Left ventricle myocardium inferior (tissue), 1 donor: ENCODE measurements at regions not wholly inside any gene's neighbourhood (a gene's known extent, or its start where the extent isn't known, plus 50 kb on each side); places are given as distances from the start of the nearest gene placed in this dataset.

Experiments
- DNase-seq: peaks from one replicate; pipeline ENCODE4 v3.0.0-alpha.2; 2020
- H3K27ac ChIP-seq: fragments of 200-600 bp; replicated peaks from 2 replicates; pipeline ENCODE4 v1.8.0; 2021
- H3K27me3 ChIP-seq: fragments of 200-600 bp; 2 replicates; pipeline ENCODE4 v1.8.0; 2021; ENCODE audit warnings: low read depth
- H3K36me3 ChIP-seq: fragments of 200-600 bp; 2 replicates; pipeline ENCODE4 v1.8.0; 2021
- H3K4me1 ChIP-seq: fragments of 200-600 bp; 2 replicates; pipeline ENCODE4 v1.8.0; 2021
- H3K4me3 ChIP-seq: fragments of 200-600 bp; 2 replicates; pipeline ENCODE4 v1.8.0; 2021; ENCODE audit warnings: mild to moderate bottlenecking, moderate library complexity
- H3K9me3 ChIP-seq: fragments of 200-600 bp; replicated peaks from 2 replicates; pipeline ENCODE4 v1.8.0; 2021
- CTCF ChIP-seq: fragments of 200-600 bp; IDR thresholded peaks from 2 replicates; pipeline ENCODE4 v1.8.0; 2021; ENCODE audit warnings: antibody characterized with exemption, mild to moderate bottlenecking, borderline replicate concordance
- intact Hi-C: fragments of 100-400 bp; cut with micrococcal nuclease; formaldehyde crosslinking; loops from one replicate; pipeline ENCODE4 v1.11.0; 2022
- donor health status: DM: no; HTN: yes; CAD: no; lungs with severe emphysema.

GRCh38 chr3:152174876-152175527, 93.7 kb upstream of the MBNL1 start:
- H3K27ac ChIP-seq = no peak overlapping the region
- no peak overlapping the region for H3K4me3 ChIP-seq
- no peak for TF ChIP-seq CTCF
- H3K36me3 ChIP-seq = no peaks in the 10 kb centered on the region
- intact Hi-C loops = no loop called here
- H3K4me1 ChIP-seq = no peaks in the 10 kb centered on the region
- DNase-seq = no peak
- no peaks in the 10 kb centered on the region for H3K9me3 ChIP-seq
- no peaks in the 10 kb centered on the region for H3K27me3 ChIP-seq

GRCh38 chr3:152175528-152175889, 93.2 kb upstream of the MBNL1 start:
- DNase-seq = no peak
- TF ChIP-seq CTCF = no peak
- no peaks in the 10 kb centered on the region for H3K9me3 ChIP-seq
- no peak overlapping the region for H3K4me3 ChIP-seq
- H3K27ac ChIP-seq = no peak overlapping the region
- H3K27me3 ChIP-seq = no peaks in the 10 kb centered on the region
- no peaks in the 10 kb centered on the region for H3K36me3 ChIP-seq
- intact Hi-C loops = no loop called here
- no peaks in the 10 kb centered on the region for H3K4me1 ChIP-seq

GRCh38 chr3:152176241-152176640, 92.5 kb upstream of the MBNL1 start:
- intact Hi-C loops = no loop called here
- TF ChIP-seq CTCF = no peak

GRCh38 chr3:152176998-152177397, 91.7 kb upstream of the MBNL1 start:
- H3K4me3 ChIP-seq = no peak overlapping the region
- intact Hi-C loops = no loop called here
- no peaks in the 10 kb centered on the region for H3K9me3 ChIP-seq
- DNase-seq = no peak
- no peak for TF ChIP-seq CTCF
- H3K4me1 ChIP-seq = no peaks in the 10 kb centered on the region
- H3K36me3 ChIP-seq = no peaks in the 10 kb centered on the region
- no peaks in the 10 kb centered on the region for H3K27me3 ChIP-seq
- no peak overlapping the region for H3K27ac ChIP-seq

More at GRCh38 chr3:152176241-152176640, 92.5 kb upstream of the MBNL1 start:
- no peaks in the 10 kb centered on the region for H3K4me1 ChIP-seq
- no peak for DNase-seq
- H3K36me3 ChIP-seq = no peaks in the 10 kb centered on the region
- H3K27ac ChIP-seq = no peak overlapping the region
- no peaks in the 10 kb centered on the region for H3K9me3 ChIP-seq
- no peak overlapping the region for H3K4me3 ChIP-seq
- H3K27me3 ChIP-seq = no peaks in the 10 kb centered on the region

GRCh38 chr3:152177757-152178156, 91.0 kb upstream of the MBNL1 start:
- no peaks in the 10 kb centered on the region for H3K4me1 ChIP-seq
- no peaks in the 10 kb centered on the region for H3K36me3 ChIP-seq
- no peak for TF ChIP-seq CTCF
- H3K4me3 ChIP-seq = no peak overlapping the region
- no peak for DNase-seq
- no peak overlapping the region for H3K27ac ChIP-seq
- intact Hi-C loops = no loop called here
- no peaks in the 10 kb centered on the region for H3K9me3 ChIP-seq
- H3K27me3 ChIP-seq = no peaks in the 10 kb centered on the region

GRCh38 chr3:152183473-152183872, 85.3 kb upstream of the MBNL1 start:
- peak; percentile 76 for TF ChIP-seq CTCF
- no peak overlapping the region for H3K27ac ChIP-seq
- H3K27me3 ChIP-seq = no peaks in the 10 kb centered on the region
- peaks cover 2% of the 10 kb centered on the region for H3K4me1 ChIP-seq
- intact Hi-C loops = loop anchor here (10.0 kb wide), 1 partner anchor 391 kb away; no protein-coding TSS in a partner anchor
- DNase-seq = peak; percentile 39
- H3K36me3 ChIP-seq = no peaks in the 10 kb centered on the region
- H3K9me3 ChIP-seq = no peaks in the 10 kb centered on the region
- no peak overlapping the region for H3K4me3 ChIP-seq
